Skeletal muscle tissue (tissue), 3 donors: ENCODE measurements at regions not wholly inside any gene's neighbourhood (a gene's known extent, or its start where the extent isn't known, plus 50 kb on each side); places are given as distances from the start of the nearest gene placed in this dataset.

ENCODE experiments used
- H3K27ac ChIP-seq: one replicate; pipeline ENCODE4 v1.7.0; 2013; ENCODE audit warnings: mild to moderate bottlenecking, low read depth, low read length, inconsistent platforms
- H3K27me3 ChIP-seq, 3 donors: one replicate each; pipeline ENCODE4 v1.7.0; 2013; ENCODE audit warnings: low read length in 3 of 3; ENCODE audit not compliant: control insufficient read depth in 3 of 3, insufficient read depth in 3 of 3
- H3K36me3 ChIP-seq, 3 donors: one replicate each; pipeline ENCODE4 v1.7.0; 2013; ENCODE audit warnings: low read length in 3 of 3; ENCODE audit not compliant: control insufficient read depth in 3 of 3, insufficient read depth in 3 of 3
- H3K4me1 ChIP-seq, 3 donors: one replicate each; pipeline ENCODE4 v1.7.0; 2013; ENCODE audit warnings: low read length in 3 of 3, mild to moderate bottlenecking in 3 of 3; ENCODE audit not compliant: control insufficient read depth in 3 of 3, insufficient read depth in 3 of 3
- H3K4me3 ChIP-seq, 3 donors: one replicate each; pipeline ENCODE4 v1.7.0; 2013; ENCODE audit warnings: low read length in 3 of 3
- H3K9ac ChIP-seq, 3 donors: one replicate each; pipeline ENCODE4 v1.7.0; 2013; ENCODE audit warnings: low read length in 3 of 3, mild to moderate bottlenecking in 3 of 3, moderate library complexity in 2 of 3, low read depth in 1 of 3
- H3K9me3 ChIP-seq, 3 donors: one replicate each; pipeline ENCODE4 v1.7.0; 2013; ENCODE audit warnings: low read length in 3 of 3; ENCODE audit not compliant: control insufficient read depth in 3 of 3
- donor health status: Osteomylitis.

DNA sequence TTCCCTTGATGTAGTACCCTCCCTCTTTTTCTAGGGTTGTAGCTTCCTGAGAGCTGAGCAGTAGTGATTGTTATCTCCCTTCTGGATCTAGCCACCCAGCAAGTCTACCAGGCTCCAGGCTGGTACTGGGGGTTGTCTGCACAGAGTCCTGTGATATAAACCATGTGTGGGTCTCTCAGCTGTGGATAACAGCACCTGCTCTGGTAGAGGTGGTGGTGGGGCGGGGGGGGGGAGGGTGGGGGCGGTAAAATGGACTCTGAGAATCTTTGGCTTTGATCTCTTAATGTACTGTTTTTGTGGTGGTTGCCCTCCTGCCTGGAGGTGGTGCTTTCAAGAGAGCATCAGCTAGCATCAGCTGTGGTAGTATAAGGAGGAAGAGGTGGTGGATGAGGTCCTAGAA is 302.0 kb upstream of the CHRM2 start:
- no peaks in the 10 kb centered on the region for H3K9me3 ChIP-seq
- H3K9ac ChIP-seq: no peak overlapping the region
- no peak overlapping the region for H3K4me3 ChIP-seq
- no peaks in the 10 kb centered on the region for H3K27me3 ChIP-seq
- H3K27ac ChIP-seq: no peak overlapping the region
- no peaks in the 10 kb centered on the region for H3K36me3 ChIP-seq
- H3K4me1 ChIP-seq: no peaks in the 10 kb centered on the region

DNA sequence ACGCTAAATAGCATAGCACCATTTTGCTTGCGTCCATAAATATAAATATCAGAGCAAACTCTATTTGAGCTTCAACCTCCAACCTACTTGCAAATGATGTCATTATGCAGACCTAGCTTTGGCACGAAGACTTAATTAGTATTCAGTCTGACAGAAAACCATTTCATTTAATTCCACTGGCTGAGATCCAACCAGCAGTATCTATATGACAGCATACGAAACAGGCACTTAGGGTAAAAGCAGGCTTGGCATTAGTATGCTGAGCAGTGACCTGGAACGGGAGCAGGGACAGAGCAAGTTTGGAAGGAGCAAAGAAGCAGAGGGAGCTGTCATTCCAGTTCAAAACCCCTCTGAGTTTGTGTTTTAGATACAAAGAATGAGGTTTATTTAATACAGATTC is 312.5 kb upstream of the CHRM2 start:
- no peak overlapping the region for H3K9ac ChIP-seq
- no peaks in the 10 kb centered on the region for H3K36me3 ChIP-seq
- no peaks in the 10 kb centered on the region for H3K27me3 ChIP-seq
- H3K4me1 ChIP-seq: no peaks in the 10 kb centered on the region
- no peak overlapping the region for H3K4me3 ChIP-seq
- no peak overlapping the region for H3K27ac ChIP-seq
- H3K9me3 ChIP-seq: no peaks in the 10 kb centered on the region

DNA sequence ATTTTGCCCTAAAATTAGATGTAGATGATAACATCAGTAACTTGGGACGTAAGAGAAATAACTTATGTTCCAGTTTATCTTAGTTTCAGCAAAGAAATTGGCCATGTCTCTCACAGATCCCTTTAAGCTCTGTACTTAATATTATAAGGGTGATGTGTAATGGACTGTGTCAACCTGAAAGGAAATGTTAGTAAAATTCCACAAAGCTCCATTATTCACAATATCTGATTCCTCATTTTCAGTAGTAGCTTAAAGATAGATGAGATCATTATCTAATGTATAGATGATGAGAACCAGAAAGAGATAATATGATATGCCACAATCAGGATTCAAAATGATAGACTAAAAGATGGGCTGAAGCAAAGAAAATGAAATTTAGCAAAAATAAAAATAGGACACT is 316.8 kb upstream of the CHRM2 start:
- Histone ChIP-seq H3K9me3 (no peaks in the 10 kb centered on the region), H3K27ac (no peak overlapping the region), H3K4me3 (no peak overlapping the region), H3K36me3 (no peaks in the 10 kb centered on the region), H3K9ac (no peak overlapping the region), H3K4me1 (no peaks in the 10 kb centered on the region), H3K27me3 (no peaks in the 10 kb centered on the region)

DNA sequence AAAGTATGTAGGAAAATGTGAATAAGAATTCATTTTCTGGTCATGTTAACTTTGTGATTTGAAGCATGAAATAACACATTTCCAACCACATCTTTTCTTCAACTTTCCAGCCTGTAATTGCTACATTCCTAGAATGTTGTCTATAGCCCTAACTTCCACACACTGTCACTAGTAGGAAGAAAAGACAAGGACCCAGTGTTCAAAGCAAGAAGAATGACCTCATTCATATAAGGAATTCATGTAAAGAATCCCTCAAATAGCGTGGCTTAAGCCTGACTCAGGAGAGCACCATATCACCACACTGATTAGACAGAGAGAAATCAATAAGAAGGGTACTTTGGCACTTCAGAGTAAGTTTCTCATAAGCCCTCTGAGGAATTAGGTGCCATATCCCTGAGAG is 318.7 kb upstream of the CHRM2 start:
- Histone ChIP-seq H3K9ac (no peak overlapping the region), H3K4me1 (no peaks in the 10 kb centered on the region), H3K36me3 (no peaks in the 10 kb centered on the region), H3K9me3 (no peaks in the 10 kb centered on the region), H3K27me3 (no peaks in the 10 kb centered on the region), H3K4me3 (no peak overlapping the region), H3K27ac (no peak overlapping the region)

DNA sequence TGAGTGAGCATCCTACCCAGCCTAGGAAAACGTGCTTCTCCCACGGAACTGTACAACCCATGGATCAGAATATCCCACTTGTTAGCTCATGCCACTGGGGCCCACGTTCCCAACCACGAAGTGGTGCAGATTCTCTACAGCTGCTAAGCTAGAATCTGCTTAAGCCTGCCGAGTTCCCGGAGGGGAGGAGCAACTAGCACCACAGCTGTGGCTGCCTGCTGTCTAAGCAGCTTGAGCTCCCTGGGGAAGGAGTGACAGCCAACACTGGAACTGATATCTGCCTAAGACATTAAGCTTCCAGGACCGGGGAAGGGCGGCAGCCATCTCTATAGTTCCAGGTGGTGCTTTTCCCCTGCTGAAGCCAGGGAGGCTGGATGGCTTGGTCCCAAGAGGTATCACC is 334.7 kb upstream of the CHRM2 start:
- peaks cover 0 to 3% (median 0%) of the 10 kb centered on the region in 3 donors for H3K9me3 ChIP-seq
- no peak overlapping the region for H3K4me3 ChIP-seq
- no peaks in the 10 kb centered on the region for H3K4me1 ChIP-seq
- no peak overlapping the region for H3K27ac ChIP-seq
- no peaks in the 10 kb centered on the region for H3K27me3 ChIP-seq
- H3K36me3 ChIP-seq: no peaks in the 10 kb centered on the region
- no peak overlapping the region for H3K9ac ChIP-seq

DNA sequence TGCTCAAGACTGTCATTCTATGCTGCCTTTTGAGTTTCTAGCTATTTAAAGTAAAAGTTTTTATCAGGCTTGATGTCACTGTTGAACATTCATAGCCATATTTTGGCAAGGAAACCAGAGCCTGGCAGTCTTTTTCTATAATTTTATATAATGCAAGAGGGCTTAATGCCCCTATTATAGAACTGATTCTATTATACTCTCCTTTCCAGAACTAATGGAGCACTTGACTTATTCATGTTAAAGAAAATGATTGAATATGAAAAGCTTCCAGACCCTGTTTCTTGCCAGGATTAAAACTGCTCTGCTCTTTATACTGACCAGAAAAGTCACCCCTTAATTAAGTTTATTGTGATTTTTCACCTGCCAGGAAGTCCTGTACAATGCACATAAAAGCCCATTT is 337.6 kb upstream of the CHRM2 start:
- no peaks in the 10 kb centered on the region for H3K27me3 ChIP-seq

DNA sequence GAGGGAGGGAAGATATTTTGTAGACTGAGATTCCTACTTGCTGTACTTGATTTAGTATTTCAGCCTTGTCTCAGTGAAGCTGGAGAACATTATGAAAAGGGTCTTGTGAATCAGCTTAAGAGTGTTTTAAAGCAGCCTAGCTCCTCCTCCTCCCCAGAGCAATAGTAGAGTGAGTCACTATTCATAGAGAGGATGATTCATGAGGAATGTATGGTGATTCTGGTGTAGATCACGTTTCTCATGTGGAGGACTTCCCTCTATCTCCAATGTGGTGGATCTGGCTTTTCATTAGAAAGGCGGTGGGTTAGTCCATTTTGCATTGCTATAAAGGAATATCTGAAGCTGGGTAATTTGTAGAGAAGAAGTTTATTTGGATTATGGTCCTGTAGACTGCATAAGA is 340.1 kb upstream of the CHRM2 start:
- no peak overlapping the region for H3K9ac ChIP-seq

More for the DNA sequence above, 337.6 kb upstream of the CHRM2 start:
- peaks cover 0 to 3% (median 2%) of the 10 kb centered on the region in 3 donors for H3K9me3 ChIP-seq
- H3K4me3 ChIP-seq: no peak overlapping the region
- H3K27ac ChIP-seq: no peak overlapping the region
- H3K9ac ChIP-seq: no peak overlapping the region
- no peaks in the 10 kb centered on the region for H3K36me3 ChIP-seq
- H3K4me1 ChIP-seq: no peaks in the 10 kb centered on the region

DNA sequence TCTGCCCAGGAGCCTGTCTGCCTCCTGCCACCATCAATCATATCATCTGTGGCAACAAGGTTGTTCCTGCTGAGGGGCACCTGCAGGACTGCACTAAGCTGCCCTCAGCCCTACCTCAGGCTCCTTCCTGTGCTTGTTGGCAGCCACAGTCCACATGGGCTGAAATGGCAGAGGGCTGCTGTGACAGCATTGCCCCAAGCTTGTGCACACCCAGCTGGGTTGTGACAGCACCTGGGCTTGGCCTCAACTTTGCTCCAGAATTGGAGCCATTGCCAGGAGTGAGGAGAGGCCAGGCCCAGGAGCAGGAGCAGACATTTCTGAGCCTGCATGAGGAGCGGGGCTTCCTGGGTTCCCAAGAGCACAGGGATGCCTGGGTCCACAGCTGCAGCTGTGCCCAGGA is 340.9 kb upstream of the CHRM2 start:
- Histone ChIP-seq H3K9ac (no peak overlapping the region), H3K4me1 (no peaks in the 10 kb centered on the region), H3K27me3 (no peaks in the 10 kb centered on the region), H3K27ac (no peak overlapping the region), H3K9me3 (peaks cover 0 to 2% (median 0%) of the 10 kb centered on the region in 3 donors), H3K4me3 (no peak overlapping the region), H3K36me3 (no peaks in the 10 kb centered on the region)

More for the DNA sequence above, 340.1 kb upstream of the CHRM2 start:
- no peaks in the 10 kb centered on the region for H3K4me1 ChIP-seq
- H3K4me3 ChIP-seq: no peak overlapping the region
- H3K27me3 ChIP-seq: no peaks in the 10 kb centered on the region
- H3K36me3 ChIP-seq: no peaks in the 10 kb centered on the region
- H3K9me3 ChIP-seq: peaks cover 0 to 2% (median 0%) of the 10 kb centered on the region in 3 donors
- H3K27ac ChIP-seq: no peak overlapping the region

DNA sequence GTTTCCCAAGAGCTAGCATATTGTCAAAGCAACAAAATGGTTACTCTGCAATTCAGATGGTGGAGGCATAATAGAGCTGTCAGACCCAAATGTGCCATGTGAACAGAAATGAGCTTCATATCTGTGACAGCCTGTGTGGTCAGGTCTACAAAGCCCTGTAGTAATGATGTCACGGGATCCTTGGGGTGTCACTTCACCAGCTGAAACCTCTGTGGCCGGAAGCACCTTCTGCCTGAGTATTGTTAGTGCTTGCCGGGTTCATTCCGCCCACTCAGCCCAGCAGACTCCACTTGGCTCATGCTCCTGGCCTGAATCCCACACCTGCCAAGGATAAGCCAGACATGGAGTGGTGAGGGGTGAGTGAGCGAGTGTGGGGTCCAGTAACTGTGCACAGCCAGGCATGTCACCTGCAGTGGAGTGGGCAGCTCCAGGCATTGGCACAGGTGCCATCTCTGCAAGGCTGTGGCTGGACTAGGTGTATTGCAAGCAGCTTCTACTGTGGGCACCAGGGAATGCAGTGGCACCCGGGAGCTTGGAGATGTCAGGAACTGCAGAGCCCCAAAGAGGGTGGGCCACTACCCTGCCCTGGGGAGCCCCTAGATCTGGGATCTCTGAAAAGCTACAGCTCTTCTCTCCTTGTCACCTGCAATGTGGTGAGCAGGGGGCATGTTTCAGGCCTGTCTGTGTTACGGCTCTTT is 341.9 kb upstream of the CHRM2 start:
- Histone ChIP-seq H3K36me3 (no peaks in the 10 kb centered on the region), H3K27ac (no peak overlapping the region)

DNA sequence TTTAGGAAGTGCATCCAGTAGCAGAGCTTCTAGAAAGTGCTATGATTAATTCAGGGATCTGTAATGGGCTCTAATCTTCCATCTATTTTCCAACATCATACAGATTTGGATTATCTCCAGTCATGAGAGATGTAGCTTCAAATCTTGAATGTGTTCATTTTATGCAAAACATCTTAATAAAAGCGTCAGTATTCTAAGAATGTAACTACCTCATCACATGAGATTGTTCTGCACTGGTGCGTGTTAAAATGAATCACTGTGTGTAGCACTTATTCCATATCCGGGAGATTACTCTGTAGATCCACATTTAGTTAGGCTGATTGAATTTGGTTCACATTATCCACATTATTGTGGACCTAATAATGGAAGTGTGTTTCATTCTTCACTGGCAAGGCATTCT is 344.9 kb upstream of the CHRM2 start:
- Histone ChIP-seq H3K9me3 (peaks cover 0 to 2% (median 0%) of the 10 kb centered on the region in 3 donors), H3K36me3 (no peaks in the 10 kb centered on the region), H3K9ac (no peak overlapping the region), H3K27ac (no peak overlapping the region), H3K27me3 (no peaks in the 10 kb centered on the region), H3K4me1 (no peaks in the 10 kb centered on the region), H3K4me3 (no peak overlapping the region)

More for the DNA sequence above, 341.9 kb upstream of the CHRM2 start:
- no peaks in the 10 kb centered on the region for H3K4me1 ChIP-seq
- H3K27me3 ChIP-seq: no peaks in the 10 kb centered on the region
- no peak overlapping the region for H3K9ac ChIP-seq
- no peak overlapping the region for H3K4me3 ChIP-seq
- peaks cover 0 to 2% (median 0%) of the 10 kb centered on the region in 3 donors for H3K9me3 ChIP-seq
